HTR-8/SVneo (cell line): ENCODE measurements at regions not wholly inside any gene's neighbourhood (a gene's known extent, or its start where the extent isn't known, plus 50 kb on each side); places are given as distances from the start of the nearest gene placed in this dataset.
A peak's percentile ranks its signal among the peaks of the same experiment; 100 is the strongest.

ENCODE experiments used
- DNase-seq: peaks from one replicate; pipeline ENCODE4 v3.0.0; 2011; ENCODE audit warnings: low spot score, mixed read lengths; ENCODE audit not compliant: insufficient read length
- FAIRE-seq: peaks from 2 replicates; lab custom pipeline; 2011; peaks lifted over from hg19 to GRCh38; lab: Jason Lieb, UNC

DNA sequence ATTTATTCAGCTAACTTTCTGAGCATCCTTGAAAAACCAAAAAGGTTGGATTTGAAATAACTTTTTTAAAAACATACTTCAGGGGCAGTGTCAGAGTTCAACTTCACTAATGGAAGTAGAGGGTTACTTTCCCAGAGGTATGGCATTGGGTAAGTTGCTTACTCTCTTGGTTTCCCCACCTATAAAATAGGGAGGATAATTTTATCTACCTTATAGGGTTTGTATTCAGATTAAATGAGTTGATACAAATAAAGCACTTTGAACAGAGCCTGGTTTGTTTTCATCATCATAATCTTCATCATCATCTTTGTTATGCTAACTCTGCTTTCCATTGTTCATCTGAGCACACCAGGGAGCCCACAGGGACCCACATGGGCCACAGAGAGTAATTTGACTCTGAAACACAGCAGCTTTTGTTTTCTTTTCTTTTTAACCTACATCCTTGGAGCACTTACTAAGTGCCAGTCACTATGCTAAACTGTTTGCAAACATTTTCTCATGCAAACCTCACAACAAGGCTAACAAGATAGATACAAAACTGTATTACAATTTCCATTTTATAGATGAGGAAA is 179.1 kb upstream of the SLC24A2 start:
- DNase-seq (no peak), FAIRE-seq (no peak)

- DNase-seq, result no peak
- FAIRE-seq, result no peak
Observed at GRCh38 chr9:19967216-19967887, 178.5 kb upstream of the SLC24A2 start.

- DNase-seq, result no peak
- no peak for FAIRE-seq
Observed at GRCh38 chr9:19965336-19965735, 176.5 kb upstream of the SLC24A2 start.

- DNase-seq, result no peak
- FAIRE-seq, result no peak
Observed at GRCh38 chr9:19947996-19948395, 159.2 kb upstream of the SLC24A2 start.

DNA sequence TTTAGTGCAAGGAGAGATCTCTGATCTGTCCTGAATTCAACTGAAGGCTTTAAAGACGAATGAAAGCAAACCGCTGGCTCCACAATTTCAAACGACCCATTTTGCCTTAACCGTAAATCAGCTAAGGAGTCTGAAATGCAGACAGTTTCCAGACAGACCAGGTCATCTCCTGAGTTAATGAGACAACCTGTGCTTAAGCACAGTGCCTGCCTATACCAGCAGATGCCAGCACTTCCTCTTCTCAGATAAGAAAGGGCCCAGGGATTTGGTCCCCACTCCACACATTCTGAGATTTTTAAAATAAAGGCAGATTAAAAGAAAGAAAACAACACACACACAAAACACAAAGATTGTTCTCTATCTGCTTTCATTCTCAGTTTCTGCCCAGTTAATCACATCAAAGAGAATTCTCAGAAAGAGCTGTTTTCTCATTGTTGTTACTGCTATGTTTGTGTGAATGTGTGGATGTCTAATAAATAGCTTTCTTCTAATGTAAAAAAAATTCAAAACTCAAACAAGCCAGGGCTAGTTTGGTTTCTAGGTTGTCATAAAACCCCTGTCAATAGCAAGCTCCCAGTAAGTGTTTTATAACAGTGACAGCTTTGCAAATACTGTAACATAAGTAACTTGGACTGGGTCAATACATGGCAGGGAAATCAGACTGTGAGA is 157.7 kb upstream of the SLC24A2 start:
- peak; percentile 4 for DNase-seq
- no peak for FAIRE-seq

DNA sequence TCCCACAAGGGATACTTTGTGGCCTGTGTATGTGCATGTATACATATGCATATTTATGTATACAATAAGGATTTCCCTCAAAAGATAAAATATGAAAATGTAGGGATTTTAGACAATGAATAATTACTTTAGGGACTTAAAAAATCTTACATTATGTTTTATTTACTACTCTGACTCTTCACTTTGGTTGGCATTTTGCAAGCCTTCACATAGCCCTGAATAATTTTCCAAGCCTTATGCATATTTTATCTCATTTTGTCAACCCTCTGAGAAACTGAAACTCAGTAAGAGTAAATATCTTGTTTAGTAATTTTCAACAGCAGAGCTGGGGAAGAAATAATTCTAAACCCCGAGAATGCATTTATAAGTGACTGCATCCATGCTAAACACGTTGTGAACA is 153.0 kb upstream of the SLC24A2 start:
- FAIRE-seq, result no peak
- no peak for DNase-seq

GRCh38 chr9:19940811-19941535 is 152.1 kb upstream of the SLC24A2 start:
- no peak for FAIRE-seq
- no peak for DNase-seq

GRCh38 chr9:19939734-19940278 is 151.0 kb upstream of the SLC24A2 start:
- no peak for DNase-seq
- no peak for FAIRE-seq

DNA sequence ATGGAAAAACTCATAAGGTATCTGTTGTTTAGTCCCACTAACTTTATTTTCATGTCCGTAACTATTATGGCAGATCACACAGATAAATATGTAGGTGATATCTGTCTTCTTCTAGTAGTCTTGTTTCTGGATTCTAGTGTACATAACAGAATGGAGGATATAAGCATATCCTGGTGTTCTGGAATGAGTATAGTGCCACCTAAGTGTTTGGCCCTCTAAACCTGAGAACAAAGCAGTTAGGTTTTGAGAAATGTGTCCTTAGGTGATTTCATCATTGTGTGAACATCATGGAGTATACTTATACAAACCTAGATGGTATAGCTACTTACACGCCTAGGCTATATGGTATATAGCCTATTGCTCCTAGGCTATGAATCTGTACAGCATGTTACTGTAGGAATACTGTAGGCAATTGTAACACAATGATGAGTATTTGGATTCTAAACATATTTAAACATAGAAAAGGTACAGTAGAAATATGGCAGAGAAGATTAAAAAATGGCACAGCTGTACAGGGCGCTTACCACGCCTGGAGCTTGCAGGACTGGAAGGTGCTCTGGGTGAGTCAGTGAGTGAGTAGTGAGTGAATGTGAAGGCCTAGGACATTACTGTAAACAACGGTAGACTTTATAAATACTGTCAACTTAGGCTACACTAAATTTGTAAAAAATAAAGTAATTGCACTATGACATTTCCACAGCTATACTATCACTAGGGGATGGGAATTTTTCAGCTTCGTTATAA is 150.3 kb upstream of the SLC24A2 start:
- DNase-seq (no peak), FAIRE-seq (no peak)

DNA sequence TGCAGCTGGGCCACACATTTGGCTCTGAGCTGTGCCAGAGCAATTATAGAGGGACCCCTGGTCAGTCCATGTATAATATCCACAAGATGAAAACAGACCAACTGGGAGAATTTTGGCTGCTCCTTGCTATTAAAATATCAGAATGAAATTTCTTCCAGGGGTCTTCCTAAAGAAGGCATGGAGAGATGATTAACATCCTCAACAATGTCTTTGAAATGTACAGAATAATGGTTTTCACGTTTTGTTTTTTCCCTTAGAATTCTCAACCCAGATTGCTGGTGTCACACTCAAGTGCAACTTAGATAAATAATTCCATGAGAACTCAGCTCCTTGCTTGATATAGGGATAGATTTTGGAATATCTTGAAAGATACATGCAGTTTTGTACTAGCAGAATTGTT is 148.3 kb upstream of the SLC24A2 start:
- FAIRE-seq, result no peak

DNA sequence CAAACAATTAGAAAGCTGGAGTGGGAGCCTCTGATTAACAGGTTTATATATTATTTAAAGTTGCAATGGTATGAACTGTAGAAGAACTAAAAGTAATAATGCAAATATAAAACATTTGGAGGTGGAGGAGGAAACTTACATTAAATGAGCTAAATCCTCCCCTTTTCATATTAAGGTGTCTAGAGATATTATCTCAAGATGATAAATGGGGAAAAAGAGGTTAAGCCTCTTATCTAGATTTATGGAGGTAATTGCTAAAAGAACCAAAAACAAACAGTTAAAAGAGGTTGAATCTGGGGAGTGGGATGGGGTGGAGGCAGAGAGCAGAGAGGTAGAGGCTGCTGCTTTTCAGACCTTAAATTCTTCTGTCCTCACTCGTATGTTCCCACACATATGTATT is 147.8 kb upstream of the SLC24A2 start:
- no peak for DNase-seq
- FAIRE-seq, result no peak

More for the DNA sequence above, 148.3 kb upstream of the SLC24A2 start:
- DNase-seq, result no peak

DNA sequence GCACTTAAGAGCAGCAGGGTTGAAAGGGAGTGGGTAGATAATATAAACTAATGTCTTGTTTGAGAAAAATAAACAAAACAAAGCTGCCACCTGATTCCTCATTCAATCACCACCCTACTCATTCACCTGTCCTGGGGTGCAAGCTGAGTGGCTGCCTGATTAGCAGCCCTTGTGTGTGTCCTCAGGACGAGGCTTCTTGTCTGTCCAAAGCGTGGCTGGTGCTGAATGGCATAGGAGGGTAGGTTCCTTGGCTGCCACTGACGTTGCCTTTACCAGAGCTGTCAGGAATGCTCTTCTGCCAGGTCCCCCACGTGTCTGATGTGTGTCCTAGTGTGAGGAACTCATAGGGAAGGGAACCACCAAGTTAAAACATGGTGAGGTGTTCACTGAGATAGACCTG is 146.6 kb upstream of the SLC24A2 start:
- FAIRE-seq, result no peak
- DNase-seq, result no peak

GRCh38 chr9:19934301-19934871 is 145.5 kb upstream of the SLC24A2 start:
- DNase-seq (no peak), FAIRE-seq (no peak)

DNA sequence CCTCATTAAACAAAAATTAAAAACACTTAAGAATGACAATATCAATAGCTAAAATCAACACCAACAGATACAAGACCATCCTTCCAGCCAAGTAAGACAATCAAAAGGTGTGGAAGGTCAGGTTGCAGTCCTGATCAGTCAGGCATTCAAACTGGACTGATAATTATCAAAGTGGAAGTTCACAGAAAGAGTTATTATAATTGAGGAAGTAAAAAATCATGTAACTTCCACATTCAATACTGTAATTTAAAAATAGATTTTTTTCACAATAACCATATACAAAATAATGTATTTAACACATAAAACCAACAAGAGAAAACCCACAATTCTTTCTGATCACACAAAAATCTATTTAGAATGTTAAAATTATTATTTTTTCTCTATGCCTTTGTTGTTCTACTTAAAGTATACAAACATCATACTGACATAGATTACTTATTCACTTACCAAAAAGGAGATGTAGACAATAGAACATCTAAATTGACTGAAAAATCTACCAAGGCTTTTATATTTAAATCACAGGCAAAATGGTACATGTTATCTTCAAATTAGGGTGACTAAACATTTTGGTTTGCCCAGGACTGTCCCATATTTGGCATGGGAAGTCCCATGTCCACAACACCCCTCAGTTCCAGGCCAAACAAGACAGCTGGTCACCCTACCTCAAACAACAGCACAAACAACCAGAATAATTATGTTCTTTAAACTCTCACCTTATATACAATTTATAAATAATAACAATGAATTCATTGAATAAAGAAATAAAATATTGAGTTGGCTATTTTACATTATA is 142.5 kb upstream of the SLC24A2 start:
- DNase-seq (no peak), FAIRE-seq (no peak)

GRCh38 chr9:19927560-19927959 is 138.7 kb upstream of the SLC24A2 start:
- no peak for DNase-seq
- FAIRE-seq, result no peak

- DNase-seq (no peak), FAIRE-seq (no peak)
Observed at GRCh38 chr9:19926774-19927173, 137.9 kb upstream of the SLC24A2 start.

DNA sequence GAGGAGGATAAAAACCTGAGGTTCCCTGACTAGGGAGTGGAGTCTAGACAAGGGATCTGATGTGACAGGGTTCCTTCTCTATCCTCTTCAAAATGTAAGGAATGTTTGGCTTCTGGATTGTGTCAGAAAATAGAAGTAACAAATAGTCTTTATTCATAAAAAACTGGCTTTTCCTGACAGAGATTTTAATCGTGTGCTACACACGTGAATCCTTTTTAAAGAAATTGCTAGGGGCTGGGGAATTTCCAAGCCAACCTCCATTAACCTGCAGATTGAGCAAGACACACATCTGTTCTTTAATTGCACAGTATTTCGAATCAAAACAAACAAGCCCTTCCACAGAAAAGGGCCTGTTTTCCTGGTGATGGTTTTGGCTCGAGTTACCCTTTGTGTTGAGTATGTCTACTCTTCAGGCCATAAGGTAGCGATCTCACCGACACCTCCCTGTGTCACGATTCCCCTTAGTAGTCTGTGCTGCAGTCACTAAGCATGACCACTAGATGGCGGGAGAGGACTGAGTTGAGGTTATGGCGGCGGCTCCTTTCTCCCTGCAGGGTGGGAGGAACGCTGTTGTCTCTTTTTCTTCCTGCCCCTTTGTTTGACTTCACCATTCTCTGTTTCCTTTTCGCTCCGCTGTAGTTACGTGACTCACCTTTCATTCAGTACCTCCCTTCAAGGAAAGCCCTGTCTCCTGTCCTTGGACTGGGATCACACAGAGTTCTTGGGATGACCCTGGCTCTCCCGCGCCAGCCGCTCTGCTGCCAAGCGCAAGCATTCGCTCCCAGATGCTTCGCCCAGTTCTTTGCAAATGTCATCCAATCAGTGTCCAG is 137.1 kb upstream of the SLC24A2 start:
- peak; percentile 46 for DNase-seq

DNA sequence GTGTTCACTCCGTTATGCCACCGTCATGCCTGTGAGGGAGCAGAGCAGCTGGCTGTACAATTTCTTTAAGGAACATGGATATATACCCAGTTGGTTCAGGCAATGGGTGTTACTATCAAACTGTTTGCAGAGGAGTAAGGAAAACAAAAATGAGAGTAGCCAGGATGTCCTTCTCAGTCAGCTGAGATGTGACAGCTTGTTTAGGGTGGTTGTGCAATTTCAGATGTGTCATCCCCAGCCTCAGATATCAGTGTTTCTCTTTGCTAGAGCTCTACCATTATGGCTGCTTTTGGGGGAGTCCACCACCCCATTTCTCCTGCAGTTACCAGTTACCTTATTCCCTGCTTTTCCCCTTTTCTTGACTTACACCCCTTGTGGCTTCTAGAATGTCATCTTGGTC is 135.2 kb upstream of the SLC24A2 start:
- no peak for FAIRE-seq
- no peak for DNase-seq

More for the DNA sequence above, 137.1 kb upstream of the SLC24A2 start:
- peak; percentile 73 for FAIRE-seq
